Ectodermal cell (in vitro differentiated cells): ENCODE measurements at regions not wholly inside any gene's neighbourhood (a gene's known extent, or its start where the extent isn't known, plus 50 kb on each side); places are given as distances from the start of the nearest gene placed in this dataset.
"Not testable (repeated sequence)": the region's sequence is repeated elsewhere in the genome, so short reads cannot be mapped to it uniquely, and the experiment has no call there.

Source experiments
- H3K27ac ChIP-seq: 2 replicates; pipeline ENCODE4 v1.7.0; 2013; ENCODE audit warnings: mild to moderate bottlenecking, low read depth, low read length; ENCODE audit not compliant: insufficient read depth, poor library complexity, severe bottlenecking
- H3K27me3 ChIP-seq: 2 replicates; pipeline ENCODE4 v1.7.0; 2013; ENCODE audit warnings: mild to moderate bottlenecking, low read length; ENCODE audit not compliant: insufficient read depth, control insufficient read depth, poor library complexity, severe bottlenecking
- H3K36me3 ChIP-seq: one replicate; pipeline ENCODE4 v1.7.0; 2013; ENCODE audit warnings: low read length; ENCODE audit not compliant: control insufficient read depth, insufficient read depth
- H3K4me1 ChIP-seq: one replicate; pipeline ENCODE4 v1.7.0; 2013; ENCODE audit warnings: low read length; ENCODE audit not compliant: control insufficient read depth, insufficient read depth
- H3K4me3 ChIP-seq: 2 replicates; pipeline ENCODE4 v1.7.0; 2013; ENCODE audit warnings: low read depth, low read length, control low read depth; ENCODE audit not compliant: insufficient read depth
- H3K9me3 ChIP-seq: 2 replicates; pipeline ENCODE4 v1.7.0; 2013; ENCODE audit warnings: mild to moderate bottlenecking, low read length, moderate library complexity; ENCODE audit not compliant: control insufficient read depth
- whole genome bisulfite sequencing, 2 experiments: methylation state at CpG; one replicate each; pipeline ENCODE4 v1.1.7; 2013; ENCODE audit warnings: missing lambda C conversion rate in 2 of 2; 5-methylcytosine and 5-hydroxymethylcytosine counted together

- no peaks in the 10 kb centered on the region for H3K27me3 ChIP-seq
- no peaks in the 10 kb centered on the region for H3K36me3 ChIP-seq
- WGBS, 2 experiments, result 92% methylated on average over 4 of the region's 4 CpGs
- no peak overlapping the region for H3K4me3 ChIP-seq
- H3K27ac ChIP-seq, result no peak overlapping the region
- no peaks in the 10 kb centered on the region for H3K9me3 ChIP-seq
- no peaks in the 10 kb centered on the region for H3K4me1 ChIP-seq
These were observed 307.3 kb downstream of the RAPGEF2 start for GRCh38 chr4:159410076-159410777.

- Histone ChIP-seq H3K36me3 (no peaks in the 10 kb centered on the region), H3K9me3 (no peaks in the 10 kb centered on the region), H3K4me1 (no peaks in the 10 kb centered on the region), H3K4me3 (no peak overlapping the region), H3K27me3 (no peaks in the 10 kb centered on the region), H3K27ac (no peak overlapping the region)
- WGBS, 2 experiments, result 91 to 99% methylated on average over 5 of the region's 5 CpGs
These were observed 308.0 kb downstream of the RAPGEF2 start for GRCh38 chr4:159410891-159411290.

GRCh38 chr4:159413306-159413943, 310.5 kb downstream of the RAPGEF2 start:
- H3K36me3 ChIP-seq, result no peaks in the 10 kb centered on the region
- H3K27me3 ChIP-seq, result no peaks in the 10 kb centered on the region
- no peaks in the 10 kb centered on the region for H3K4me1 ChIP-seq
- H3K4me3 ChIP-seq, result no peak overlapping the region
- WGBS, 2 experiments, result 94 to 95% methylated on average over 6 of the region's 6 CpGs
- H3K27ac ChIP-seq, result no peak overlapping the region
- no peaks in the 10 kb centered on the region for H3K9me3 ChIP-seq

- Histone ChIP-seq H3K27ac (no peak overlapping the region), H3K4me3 (no peak overlapping the region), H3K27me3 (no peaks in the 10 kb centered on the region), H3K36me3 (no peaks in the 10 kb centered on the region), H3K9me3 (no peaks in the 10 kb centered on the region), H3K4me1 (no peaks in the 10 kb centered on the region)
- WGBS, 2 experiments, result 86 to 87% methylated on average over 4 of the region's 4 CpGs
These were observed 311.4 kb downstream of the RAPGEF2 start for GRCh38 chr4:159414305-159414704.

- H3K9me3 ChIP-seq, result no peaks in the 10 kb centered on the region
- no peaks in the 10 kb centered on the region for H3K27me3 ChIP-seq
- no peaks in the 10 kb centered on the region for H3K36me3 ChIP-seq
- 94 to 96% methylated on average over 2 of the region's 2 CpGs for WGBS, 2 experiments
- H3K27ac ChIP-seq, result no peak overlapping the region
- no peak overlapping the region for H3K4me3 ChIP-seq
- H3K4me1 ChIP-seq, result no peaks in the 10 kb centered on the region
These were observed 313.2 kb downstream of the RAPGEF2 start for GRCh38 chr4:159416073-159416472.

GRCh38 chr4:159416996-159417395, 314.1 kb downstream of the RAPGEF2 start:
- no peaks in the 10 kb centered on the region for H3K4me1 ChIP-seq
- H3K4me3 ChIP-seq, result no peak overlapping the region
- 92 to 93% methylated on average over 3 of the region's 3 CpGs for WGBS, 2 experiments
- no peak overlapping the region for H3K27ac ChIP-seq
- H3K27me3 ChIP-seq, result no peaks in the 10 kb centered on the region
- no peaks in the 10 kb centered on the region for H3K36me3 ChIP-seq
- no peaks in the 10 kb centered on the region for H3K9me3 ChIP-seq

- Histone ChIP-seq H3K27me3 (no peaks in the 10 kb centered on the region), H3K9me3 (no peaks in the 10 kb centered on the region), H3K36me3 (no peaks in the 10 kb centered on the region), H3K4me3 (no peak overlapping the region), H3K4me1 (no peaks in the 10 kb centered on the region), H3K27ac (no peak overlapping the region)
- WGBS, 2 experiments, result 96 to 97% methylated on average over 25 of the region's 25 CpGs
These were observed 317.5 kb downstream of the RAPGEF2 start for GRCh38 chr4:159420162-159421057.

- WGBS, 2 experiments, result 92% methylated on average over 5 of the region's 5 CpGs
- H3K36me3 ChIP-seq, H3K27ac ChIP-seq, H3K27me3 ChIP-seq, H3K4me3 ChIP-seq, H3K4me1 ChIP-seq, H3K9me3 ChIP-seq: not testable (repeated sequence)
These were observed 318.2 kb downstream of the RAPGEF2 start for GRCh38 chr4:159421058-159421419.

- H3K27me3 ChIP-seq, result no peaks in the 10 kb centered on the region
- 89 to 94% methylated on average over 8 of the region's 8 CpGs for WGBS, 2 experiments
- no peaks in the 10 kb centered on the region for H3K36me3 ChIP-seq
- no peaks in the 10 kb centered on the region for H3K9me3 ChIP-seq
- no peaks in the 10 kb centered on the region for H3K4me1 ChIP-seq
- no peak overlapping the region for H3K27ac ChIP-seq
- no peak overlapping the region for H3K4me3 ChIP-seq
These were observed 319.1 kb downstream of the RAPGEF2 start for GRCh38 chr4:159422019-159422418.

- no peaks in the 10 kb centered on the region for H3K27me3 ChIP-seq
- no peaks in the 10 kb centered on the region for H3K4me1 ChIP-seq
- no peak overlapping the region for H3K4me3 ChIP-seq
- 92 to 97% methylated on average over 1 of the region's 1 CpG for WGBS, 2 experiments
- no peaks in the 10 kb centered on the region for H3K36me3 ChIP-seq
- H3K9me3 ChIP-seq, result no peaks in the 10 kb centered on the region
- H3K27ac ChIP-seq, result no peak overlapping the region
These were observed 319.7 kb downstream of the RAPGEF2 start for GRCh38 chr4:159422626-159423025.
